ENCODE measurements at regions not wholly inside any gene's neighbourhood (a gene's known extent, or its start where the extent isn't known, plus 50 kb on each side); places are given as distances from the start of the nearest gene placed in this dataset.

- Mint-ChIP-seq H3K9me3 (peaks cover 0 to 6% (median 1%) of the 10 kb centered on the region in 7 donors), H3K4me1 (no peaks in the 10 kb centered on the region), H3K27ac (no peak overlapping the region), H3K27me3 (peaks cover 31% of the 10 kb centered on the region), H3K4me3 (no peak overlapping the region), H3K36me3 (peaks cover 3% of the 10 kb centered on the region)
- no peak overlapping the region for H3K27ac ChIP-seq (ENCODE audit: insufficient read depth, low read length, poor library complexity, severe bottlenecking)
- no peaks in the 10 kb centered on the region for H3K9me3 ChIP-seq (ENCODE audit: control insufficient read depth in 2 of 2, low read length in 2 of 2)
- no peak overlapping the region for H3K4me3 ChIP-seq (ENCODE audit: low read depth, low read length)
- no peaks in the 10 kb centered on the region for H3K4me1 ChIP-seq (ENCODE audit: control insufficient read depth, insufficient read depth, low read length, poor library complexity, severe bottlenecking)
- no peaks in the 10 kb centered on the region for H3K27me3 ChIP-seq (ENCODE audit: control insufficient read depth, insufficient read depth, low read length)
- H3K36me3 ChIP-seq (ENCODE audit: control insufficient read depth, insufficient read depth, low read length) = no peaks in the 10 kb centered on the region
- ATAC-seq (ENCODE audit: low read depth in 2 of 2) = no peak
- DNase-seq = no peak
These were observed 86.8 kb downstream of the CCT6B start for GRCh38 chr17:34874478-34874877.

GRCh38 chr17:34872640-34873039 lies 88.6 kb downstream of the CCT6B start:
- Histone ChIP-seq H3K4me1 (ENCODE audit: control insufficient read depth, insufficient read depth, low read length, poor library complexity, severe bottlenecking) (no peaks in the 10 kb centered on the region), H3K4me3 (ENCODE audit: low read depth, low read length) (no peak overlapping the region), H3K27me3 (ENCODE audit: control insufficient read depth, insufficient read depth, low read length) (no peaks in the 10 kb centered on the region), H3K36me3 (ENCODE audit: control insufficient read depth, insufficient read depth, low read length) (no peaks in the 10 kb centered on the region), H3K9me3 (ENCODE audit: control insufficient read depth in 2 of 2, low read length in 2 of 2) (no peaks in the 10 kb centered on the region), H3K27ac (ENCODE audit: insufficient read depth, low read length, poor library complexity, severe bottlenecking) (no peak overlapping the region)
- H3K9me3 Mint-ChIP-seq = peaks cover 0 to 23% (median 2%) of the 10 kb centered on the region in 7 donors
- H3K36me3 Mint-ChIP-seq = peaks cover 4% of the 10 kb centered on the region
- H3K27ac Mint-ChIP-seq = no peak overlapping the region
- H3K27me3 Mint-ChIP-seq = peaks cover 17% of the 10 kb centered on the region
- ATAC-seq (ENCODE audit: low read depth in 2 of 2) (no peak), DNase-seq (no peak)
- H3K4me3 Mint-ChIP-seq = no peak overlapping the region
- peaks cover 0 to 6% (median 4%) of the 10 kb centered on the region in 4 donors for H3K4me1 Mint-ChIP-seq

- Mint-ChIP-seq H3K27me3 (peaks cover 12% of the 10 kb centered on the region), H3K9me3 (peaks cover 0 to 23% (median 2%) of the 10 kb centered on the region in 7 donors), H3K4me3 (no peak overlapping the region), H3K4me1 (peaks cover 0 to 8% (median 7%) of the 10 kb centered on the region in 4 donors), H3K36me3 (peaks cover 4% of the 10 kb centered on the region), H3K27ac (no peak overlapping the region)
- no peak overlapping the region for H3K4me3 ChIP-seq (ENCODE audit: low read depth, low read length)
- H3K27ac ChIP-seq (ENCODE audit: insufficient read depth, low read length, poor library complexity, severe bottlenecking) = no peak overlapping the region
- DNase-seq = no peak
- H3K4me1 ChIP-seq (ENCODE audit: control insufficient read depth, insufficient read depth, low read length, poor library complexity, severe bottlenecking) = no peaks in the 10 kb centered on the region
- ATAC-seq (ENCODE audit: low read depth in 2 of 2) = no peak
- H3K27me3 ChIP-seq (ENCODE audit: control insufficient read depth, insufficient read depth, low read length) = no peaks in the 10 kb centered on the region
- no peaks in the 10 kb centered on the region for H3K36me3 ChIP-seq (ENCODE audit: control insufficient read depth, insufficient read depth, low read length)
- no peaks in the 10 kb centered on the region for H3K9me3 ChIP-seq (ENCODE audit: control insufficient read depth in 2 of 2, low read length in 2 of 2)
These were observed 91.6 kb downstream of the CCT6B start for GRCh38 chr17:34869641-34870040.

GRCh38 chr17:34865716-34866115 lies 95.5 kb downstream of the CCT6B start:
- H3K9me3 Mint-ChIP-seq = peaks cover 0 to 17% (median 2%) of the 10 kb centered on the region in 7 donors
- ATAC-seq (ENCODE audit: low read depth in 2 of 2) = no peak
- H3K4me1 Mint-ChIP-seq = peaks cover 0 to 8% (median 7%) of the 10 kb centered on the region in 4 donors
- Histone ChIP-seq H3K36me3 (ENCODE audit: control insufficient read depth, insufficient read depth, low read length) (no peaks in the 10 kb centered on the region), H3K4me1 (ENCODE audit: control insufficient read depth, insufficient read depth, low read length, poor library complexity, severe bottlenecking) (no peaks in the 10 kb centered on the region), H3K27me3 (ENCODE audit: control insufficient read depth, insufficient read depth, low read length) (no peaks in the 10 kb centered on the region), H3K9me3 (ENCODE audit: control insufficient read depth in 2 of 2, low read length in 2 of 2) (no peaks in the 10 kb centered on the region), H3K4me3 (ENCODE audit: low read depth, low read length) (no peak overlapping the region), H3K27ac (ENCODE audit: insufficient read depth, low read length, poor library complexity, severe bottlenecking) (no peak overlapping the region)
- peaks cover 5% of the 10 kb centered on the region for H3K27me3 Mint-ChIP-seq
- DNase-seq = no peak
- no peak overlapping the region for H3K27ac Mint-ChIP-seq
- peaks cover 4% of the 10 kb centered on the region for H3K36me3 Mint-ChIP-seq
- no peak overlapping the region for H3K4me3 Mint-ChIP-seq

- no peak overlapping the region for H3K4me3 Mint-ChIP-seq
- Histone ChIP-seq H3K4me1 (ENCODE audit: control insufficient read depth, insufficient read depth, low read length, poor library complexity, severe bottlenecking) (no peaks in the 10 kb centered on the region), H3K27me3 (ENCODE audit: control insufficient read depth, insufficient read depth, low read length) (no peaks in the 10 kb centered on the region), H3K36me3 (ENCODE audit: control insufficient read depth, insufficient read depth, low read length) (no peaks in the 10 kb centered on the region), H3K4me3 (ENCODE audit: low read depth, low read length) (no peak overlapping the region), H3K9me3 (ENCODE audit: control insufficient read depth in 2 of 2, low read length in 2 of 2) (no peaks in the 10 kb centered on the region), H3K27ac (ENCODE audit: insufficient read depth, low read length, poor library complexity, severe bottlenecking) (no peak overlapping the region)
- no peaks in the 10 kb centered on the region for H3K9me3 Mint-ChIP-seq
- no peaks in the 10 kb centered on the region for H3K36me3 Mint-ChIP-seq
- ATAC-seq (ENCODE audit: low read depth in 2 of 2) = no peak
- peaks cover 9% of the 10 kb centered on the region for H3K27me3 Mint-ChIP-seq
- DNase-seq = no peak
- no peak overlapping the region for H3K27ac Mint-ChIP-seq
- peaks cover 0 to 4% (median under 1%) of the 10 kb centered on the region in 4 donors for H3K4me1 Mint-ChIP-seq
These were observed 98.9 kb downstream of the CCT6B start for GRCh38 chr17:34862384-34862783.

- Mint-ChIP-seq H3K27me3 (peaks cover 5% of the 10 kb centered on the region), H3K4me1 (peaks cover 0 to 3% (median 0%) of the 10 kb centered on the region in 4 donors), H3K27ac (peak overlapping the region in 1 of 3 donors; percentile 44), H3K4me3 (no peak overlapping the region), H3K36me3 (no peaks in the 10 kb centered on the region), H3K9me3 (no peaks in the 10 kb centered on the region)
- Histone ChIP-seq H3K9me3 (ENCODE audit: control insufficient read depth in 2 of 2, low read length in 2 of 2) (no peaks in the 10 kb centered on the region), H3K36me3 (ENCODE audit: control insufficient read depth, insufficient read depth, low read length) (no peaks in the 10 kb centered on the region), H3K27me3 (ENCODE audit: control insufficient read depth, insufficient read depth, low read length) (no peaks in the 10 kb centered on the region), H3K4me1 (ENCODE audit: control insufficient read depth, insufficient read depth, low read length, poor library complexity, severe bottlenecking) (no peaks in the 10 kb centered on the region), H3K27ac (ENCODE audit: insufficient read depth, low read length, poor library complexity, severe bottlenecking) (no peak overlapping the region), H3K4me3 (ENCODE audit: low read depth, low read length) (no peak overlapping the region)
- DNase-seq = no peak
- no peak for ATAC-seq (ENCODE audit: low read depth in 2 of 2)
These were observed 99.4 kb downstream of the CCT6B start for GRCh38 chr17:34861864-34862263.

GRCh38 chr17:34859652-34860051 lies 101.6 kb downstream of the CCT6B start:
- Mint-ChIP-seq H3K4me1 (peaks cover 0 to 3% (median 0%) of the 10 kb centered on the region in 4 donors), H3K9me3 (no peaks in the 10 kb centered on the region), H3K27me3 (peaks cover 10% of the 10 kb centered on the region), H3K36me3 (no peaks in the 10 kb centered on the region), H3K27ac (no peak overlapping the region), H3K4me3 (no peak overlapping the region)
- no peak for DNase-seq
- Histone ChIP-seq H3K27ac (ENCODE audit: insufficient read depth, low read length, poor library complexity, severe bottlenecking) (no peak overlapping the region), H3K4me3 (ENCODE audit: low read depth, low read length) (no peak overlapping the region), H3K36me3 (ENCODE audit: control insufficient read depth, insufficient read depth, low read length) (no peaks in the 10 kb centered on the region), H3K9me3 (ENCODE audit: control insufficient read depth in 2 of 2, low read length in 2 of 2) (no peaks in the 10 kb centered on the region), H3K4me1 (ENCODE audit: control insufficient read depth, insufficient read depth, low read length, poor library complexity, severe bottlenecking) (no peaks in the 10 kb centered on the region), H3K27me3 (ENCODE audit: control insufficient read depth, insufficient read depth, low read length) (no peaks in the 10 kb centered on the region)
- ATAC-seq (ENCODE audit: low read depth in 2 of 2) = no peak

Data from CD4-positive, CD25-positive, alpha-beta regulatory T cell (primary cell).